Testis (tissue), 2 donors: ENCODE measurements at regions not wholly inside any gene's neighbourhood (a gene's known extent, or its start where the extent isn't known, plus 50 kb on each side); places are given as distances from the start of the nearest gene placed in this dataset.

ENCODE experiments used
- DNase-seq: peaks from one replicate; pipeline ENCODE4 v3.0.0-alpha.2; 2019
- H3K27ac ChIP-seq, 2 donors: fragments of 200-600 bp; sonication (generic); one replicate each; pipeline ENCODE4 v1.5.1; 2019
- H3K27me3 ChIP-seq: fragments of 200-600 bp; sonication (generic); one replicate; pipeline ENCODE4 v1.5.1; 2019
- H3K36me3 ChIP-seq: fragments of 200-600 bp; sonication (generic); one replicate; pipeline ENCODE4 v1.5.1; 2017; ENCODE audit warnings: low read depth; ENCODE audit errors: missing control alignments
- H3K4me1 ChIP-seq: fragments of 200-600 bp; sonication (generic); one replicate; pipeline ENCODE4 v1.5.1; 2019
- H3K4me3 ChIP-seq, 2 donors: fragments of 200-600 bp; sonication (generic); one replicate each; pipeline ENCODE4 v1.5.1; 2017 to 2019
- H3K9me3 ChIP-seq: fragments of 200-600 bp; sonication (generic); one replicate; pipeline ENCODE4 v1.5.1; 2017
- CTCF ChIP-seq, 3 experiments: fragments of 450-650 bp in 2 of 3; fragments of 200-600 bp in 1 of 3; sonication (generic) in 1 of 3; IDR thresholded peaks; one replicate each; pipeline ENCODE4 v1.5.1; 2016 to 2019; ENCODE audit warnings: antibody characterized with exemption in 3 of 3, mild to moderate bottlenecking in 2 of 3, moderate library complexity in 1 of 3
- POLR2A ChIP-seq: fragments of 450-650 bp; IDR thresholded peaks from one replicate; pipeline ENCODE4 v1.6.1; 2017; ENCODE audit warnings: antibody characterized with exemption, mild to moderate bottlenecking, moderate library complexity
- WGBS, 2 donors: methylation state at CpG; one replicate each; pipeline ENCODE4 v1.1.5; 2018; 5-methylcytosine and 5-hydroxymethylcytosine counted together
- intact Hi-C: fragments of 100-400 bp; cut with DNase I; formaldehyde crosslinking; loops from one replicate; pipeline ENCODE4 v1.15.1; 2023; ENCODE audit warnings: low total_unique reads

GRCh38 chr1:60731321-60731720, 351.0 kb upstream of the NFIA start:
- TF ChIP-seq POLR2A (no peak), CTCF (IDR thresholded peaks at IDR 0.05) (no peak)
- no peaks in the 10 kb centered on the region for H3K4me1 ChIP-seq
- H3K27me3 ChIP-seq: no peaks in the 10 kb centered on the region
- no peaks in the 10 kb centered on the region for H3K9me3 ChIP-seq
- no peak overlapping the region for H3K4me3 ChIP-seq
- H3K27ac ChIP-seq: no peak overlapping the region
- no peaks in the 10 kb centered on the region for H3K36me3 ChIP-seq
- DNase-seq: no peak
- WGBS, 2 donors: 84 to 88% methylated on average over 1 of the region's 1 CpG
- intact Hi-C loops: no loop called here

GRCh38 chr1:60727552-60727951, 354.8 kb upstream of the NFIA start:
- H3K9me3 ChIP-seq: no peaks in the 10 kb centered on the region
- intact Hi-C loops: no loop called here
- 67 to 68% methylated on average over 1 of the region's 1 CpG for WGBS, 2 donors

GRCh38 chr1:60716472-60716871, 365.9 kb upstream of the NFIA start:
- H3K27me3 ChIP-seq: no peaks in the 10 kb centered on the region
- no peaks in the 10 kb centered on the region for H3K36me3 ChIP-seq
- H3K27ac ChIP-seq: no peak overlapping the region
- no peak overlapping the region for H3K4me3 ChIP-seq
- H3K9me3 ChIP-seq: no peaks in the 10 kb centered on the region
- no peak for TF ChIP-seq CTCF (IDR thresholded peaks at IDR 0.05)
- no peak for TF ChIP-seq POLR2A
- peak; percentile 83 for DNase-seq
- intact Hi-C loops: no loop called here
- WGBS, 2 donors: 25 to 40% methylated on average over 3 of the region's 3 CpGs
- no peaks in the 10 kb centered on the region for H3K4me1 ChIP-seq

More at GRCh38 chr1:60727552-60727951, 354.8 kb upstream of the NFIA start:
- TF ChIP-seq CTCF (IDR thresholded peaks at IDR 0.05) (no peak), POLR2A (no peak)
- H3K4me3 ChIP-seq: no peak overlapping the region
- no peaks in the 10 kb centered on the region for H3K27me3 ChIP-seq
- DNase-seq: no peak
- H3K4me1 ChIP-seq: no peaks in the 10 kb centered on the region
- no peak overlapping the region for H3K27ac ChIP-seq
- H3K36me3 ChIP-seq: no peaks in the 10 kb centered on the region

GRCh38 chr1:60715970-60716369, 366.4 kb upstream of the NFIA start:
- no peak for DNase-seq
- intact Hi-C loops: no loop called here
- no peak for TF ChIP-seq CTCF (IDR thresholded peaks at IDR 0.05)
- TF ChIP-seq POLR2A: no peak
- Histone ChIP-seq H3K27me3 (no peaks in the 10 kb centered on the region), H3K4me1 (no peaks in the 10 kb centered on the region), H3K9me3 (no peaks in the 10 kb centered on the region), H3K27ac (no peak overlapping the region), H3K36me3 (no peaks in the 10 kb centered on the region), H3K4me3 (no peak overlapping the region)

- no peak for TF ChIP-seq CTCF (IDR thresholded peaks at IDR 0.05)
- no peaks in the 10 kb centered on the region for H3K36me3 ChIP-seq
- H3K4me3 ChIP-seq: no peak overlapping the region
- no peaks in the 10 kb centered on the region for H3K4me1 ChIP-seq
- DNase-seq: no peak
- no peaks in the 10 kb centered on the region for H3K27me3 ChIP-seq
- intact Hi-C loops: no loop called here
- H3K9me3 ChIP-seq: no peaks in the 10 kb centered on the region
- H3K27ac ChIP-seq: no peak overlapping the region
Observed at GRCh38 chr1:60709426-60709825, 372.9 kb upstream of the NFIA start.
